PFSK-1 (cell line): ENCODE measurements at regions not wholly inside any gene's neighbourhood (a gene's known extent, or its start where the extent isn't known, plus 50 kb on each side); places are given as distances from the start of the nearest gene placed in this dataset.

Experiments
- FOXP2 ChIP-seq: optimal IDR thresholded peaks from 2 replicates; pipeline ENCODE3; 2011; ENCODE audit warnings: borderline replicate concordance, control low read depth, inconsistent platforms; ENCODE audit not compliant: insufficient read depth; ENCODE audit errors: extremely low read length, extremely low read depth
- POLR2AphosphoS5 ChIP-seq: IDR thresholded peaks from 2 replicates; pipeline ENCODE4 v1.6.1; 2012; ENCODE audit warnings: low read depth, mild to moderate bottlenecking, control low read depth, low read length, moderate library complexity
- SIN3A ChIP-seq: IDR thresholded peaks from 2 replicates; pipeline ENCODE4 v1.6.1; 2012; ENCODE audit warnings: mild to moderate bottlenecking, low read length, moderate library complexity, borderline replicate concordance; ENCODE audit not compliant: insufficient read depth
- TAF1 ChIP-seq: IDR thresholded peaks from 2 replicates; pipeline ENCODE4 v1.6.1; 2012; ENCODE audit warnings: low read length, control low read depth, borderline replicate concordance; ENCODE audit not compliant: insufficient read depth
- TF ChIP-seq, protein P1 (sequence below), 2 experiments: IDR thresholded peaks; 2 replicates each; pipeline versions ENCODE4 v1.6.1 to v1.8.0; 2011 to 2012; ENCODE audit warnings: low read depth in 2 of 2, low read length in 2 of 2, control low read depth in 1 of 2, inconsistent platforms in 1 of 2, mild to moderate bottlenecking in 1 of 2, moderate library complexity in 1 of 2; ENCODE audit not compliant: insufficient read depth in 1 of 2

GRCh38 chr1:181250038-181250437 lies 161.5 kb downstream of the IER5 start:
- TF ChIP-seq SIN3A (no peak), FOXP2 (no peak), TAF1 (no peak)

DNA sequence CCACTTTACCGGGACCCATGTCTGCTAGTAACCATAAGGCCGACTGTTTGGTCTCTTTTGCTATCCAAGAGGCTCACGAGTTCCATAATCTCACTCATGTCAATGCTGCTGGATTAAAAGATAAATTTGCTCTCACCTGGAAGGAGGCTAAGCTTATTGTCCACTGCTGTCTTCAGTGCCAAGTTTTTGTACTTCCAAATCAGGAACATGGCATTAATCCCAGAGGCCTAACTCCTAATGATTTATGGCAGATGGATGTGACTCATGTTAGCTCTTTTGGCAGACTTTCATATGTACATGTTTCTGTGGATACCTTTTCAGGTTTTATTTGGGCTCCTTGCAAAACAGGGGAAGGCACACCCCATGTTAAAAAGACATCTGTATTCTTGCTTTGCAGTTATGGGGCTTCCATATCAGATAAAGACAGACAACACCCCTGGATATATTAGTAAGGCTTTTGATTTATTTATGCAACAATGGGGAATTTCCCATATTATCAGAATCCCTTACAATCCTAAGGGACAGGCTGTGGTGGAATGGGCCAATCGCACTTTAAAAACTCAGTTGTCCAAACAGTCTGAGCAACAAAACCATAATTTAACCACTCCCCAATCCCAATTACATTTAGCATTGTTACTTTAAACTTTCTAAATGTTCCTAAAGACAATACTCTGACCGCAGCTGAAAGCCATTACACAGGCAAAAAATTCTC lies 162.7 kb downstream of the IER5 start:
- TF ChIP-seq, protein P1, sequence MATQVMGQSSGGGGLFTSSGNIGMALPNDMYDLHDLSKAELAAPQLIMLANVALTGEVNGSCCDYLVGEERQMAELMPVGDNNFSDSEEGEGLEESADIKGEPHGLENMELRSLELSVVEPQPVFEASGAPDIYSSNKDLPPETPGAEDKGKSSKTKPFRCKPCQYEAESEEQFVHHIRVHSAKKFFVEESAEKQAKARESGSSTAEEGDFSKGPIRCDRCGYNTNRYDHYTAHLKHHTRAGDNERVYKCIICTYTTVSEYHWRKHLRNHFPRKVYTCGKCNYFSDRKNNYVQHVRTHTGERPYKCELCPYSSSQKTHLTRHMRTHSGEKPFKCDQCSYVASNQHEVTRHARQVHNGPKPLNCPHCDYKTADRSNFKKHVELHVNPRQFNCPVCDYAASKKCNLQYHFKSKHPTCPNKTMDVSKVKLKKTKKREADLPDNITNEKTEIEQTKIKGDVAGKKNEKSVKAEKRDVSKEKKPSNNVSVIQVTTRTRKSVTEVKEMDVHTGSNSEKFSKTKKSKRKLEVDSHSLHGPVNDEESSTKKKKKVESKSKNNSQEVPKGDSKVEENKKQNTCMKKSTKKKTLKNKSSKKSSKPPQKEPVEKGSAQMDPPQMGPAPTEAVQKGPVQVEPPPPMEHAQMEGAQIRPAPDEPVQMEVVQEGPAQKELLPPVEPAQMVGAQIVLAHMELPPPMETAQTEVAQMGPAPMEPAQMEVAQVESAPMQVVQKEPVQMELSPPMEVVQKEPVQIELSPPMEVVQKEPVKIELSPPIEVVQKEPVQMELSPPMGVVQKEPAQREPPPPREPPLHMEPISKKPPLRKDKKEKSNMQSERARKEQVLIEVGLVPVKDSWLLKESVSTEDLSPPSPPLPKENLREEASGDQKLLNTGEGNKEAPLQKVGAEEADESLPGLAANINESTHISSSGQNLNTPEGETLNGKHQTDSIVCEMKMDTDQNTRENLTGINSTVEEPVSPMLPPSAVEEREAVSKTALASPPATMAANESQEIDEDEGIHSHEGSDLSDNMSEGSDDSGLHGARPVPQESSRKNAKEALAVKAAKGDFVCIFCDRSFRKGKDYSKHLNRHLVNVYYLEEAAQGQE (IDR thresholded peaks at IDR 0.05; ENCODE audit: insufficient read depth in 1 of 2, low read depth in 2 of 2, low read length in 2 of 2), result no peak
- TF ChIP-seq SIN3A (no peak), FOXP2 (no peak), POLR2AphosphoS5 (no peak), TAF1 (no peak)

GRCh38 chr1:181251713-181252075 lies 163.2 kb downstream of the IER5 start:
- TF ChIP-seq, protein P1 (IDR thresholded peaks at IDR 0.05; ENCODE audit: insufficient read depth in 1 of 2, low read depth in 2 of 2, low read length in 2 of 2), result no peak
- TF ChIP-seq FOXP2 (no peak), TAF1 (no peak), POLR2AphosphoS5 (no peak), SIN3A (no peak)

GRCh38 chr1:181255270-181255929 lies 166.9 kb downstream of the IER5 start:
- TF ChIP-seq POLR2AphosphoS5 (no peak), TAF1 (no peak), SIN3A (no peak), FOXP2 (no peak)
- TF ChIP-seq, protein P1 (IDR thresholded peaks at IDR 0.05; ENCODE audit: insufficient read depth in 1 of 2, low read depth in 2 of 2, low read length in 2 of 2), result no peak

DNA sequence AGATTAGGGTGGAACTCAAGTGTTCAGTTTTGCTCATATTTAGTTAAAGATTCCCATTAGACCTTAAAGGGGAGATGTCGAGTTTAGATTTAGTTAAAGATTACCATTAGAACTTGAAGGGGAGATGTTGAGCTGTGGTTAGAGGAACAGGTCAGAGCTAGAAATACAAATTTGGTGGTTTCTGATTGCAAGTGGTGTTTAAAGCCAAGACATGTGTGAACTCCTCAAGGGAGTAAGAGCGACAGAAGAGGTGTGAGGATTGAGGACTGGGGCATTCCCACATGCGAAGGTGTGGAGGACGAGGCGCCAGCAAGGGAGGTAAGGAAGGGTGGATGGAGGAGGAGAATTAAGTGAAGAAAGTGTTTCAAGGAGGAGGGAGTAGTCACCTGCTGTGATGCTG lies 168.6 kb downstream of the IER5 start:
- TF ChIP-seq POLR2AphosphoS5 (no peak), FOXP2 (no peak), SIN3A (no peak), TAF1 (no peak)
- TF ChIP-seq, protein P1 (IDR thresholded peaks at IDR 0.05; ENCODE audit: insufficient read depth in 1 of 2, low read depth in 2 of 2, low read length in 2 of 2), result no peak
